ENCODE measurements at regions not wholly inside any gene's neighbourhood (a gene's known extent, or its start where the extent isn't known, plus 50 kb on each side); places are given as distances from the start of the nearest gene placed in this dataset.

GRCh38 chr20:23229989-23230388, 120.6 kb upstream of the NXT1 start:
- TF ChIP-seq CTCF (IDR thresholded peaks at IDR 0.05) (no peak), POLR2A (IDR thresholded peaks at IDR 0.05) (no peak)

Data from right lobe of liver (tissue), 4 donors.